IPS DF 19.7 (cell line): ENCODE measurements at regions not wholly inside any gene's neighbourhood (a gene's known extent, or its start where the extent isn't known, plus 50 kb on each side); places are given as distances from the start of the nearest gene placed in this dataset.
"Not testable (repeated sequence)": the region's sequence is repeated elsewhere in the genome, so short reads cannot be mapped to it uniquely, and the experiment has no call there.

Experiments
- DNase-seq: peaks from one replicate; pipeline ENCODE4 v3.0.0-alpha.2; 2013; ENCODE audit warnings: low read depth, low spot score

- DNase-seq = no peak
Measured at GRCh38 chr21:31536138-31536537, 123.4 kb upstream of the SOD1 start.

- DNase-seq = no peak
Measured at GRCh38 chr21:31531967-31532366, 127.5 kb upstream of the SOD1 start.

GRCh38 chr21:31530897-31531705, 128.4 kb upstream of the SOD1 start:
- no peak for DNase-seq

GRCh38 chr21:31530364-31530763, 129.1 kb upstream of the SOD1 start:
- DNase-seq = no peak

- no peak for DNase-seq
Measured at GRCh38 chr21:31529406-31529805, 130.1 kb upstream of the SOD1 start.

- no peak for DNase-seq
Measured at GRCh38 chr21:31526040-31526439, 133.5 kb upstream of the SOD1 start.

- DNase-seq = no peak
Measured at GRCh38 chr21:31524140-31524539, 135.4 kb upstream of the SOD1 start.

- DNase-seq = no peak
Measured at GRCh38 chr21:31521515-31521914, 138.0 kb upstream of the SOD1 start.

GRCh38 chr21:31520561-31521098, 138.9 kb upstream of the SOD1 start:
- no peak for DNase-seq

- no peak for DNase-seq
Measured at GRCh38 chr21:31518580-31518979, 140.9 kb upstream of the SOD1 start.

- DNase-seq = no peak
Measured at GRCh38 chr21:31517664-31518414, 141.7 kb upstream of the SOD1 start.

- DNase-seq = no peak
Measured at GRCh38 chr21:31515253-31515652, 144.2 kb upstream of the SOD1 start.

GRCh38 chr21:31514598-31514997, 144.9 kb upstream of the SOD1 start:
- DNase-seq = no peak

GRCh38 chr21:31513541-31513940, 146.0 kb upstream of the SOD1 start:
- DNase-seq = not testable (repeated sequence)

GRCh38 chr21:31511999-31512398, 147.5 kb upstream of the SOD1 start:
- DNase-seq = not testable (repeated sequence)

GRCh38 chr21:31511258-31511657, 148.2 kb upstream of the SOD1 start:
- no peak for DNase-seq

- no peak for DNase-seq
Measured at GRCh38 chr21:31509194-31510017, 150.1 kb upstream of the SOD1 start.

- no peak for DNase-seq
Measured at GRCh38 chr21:31505975-31506374, 153.5 kb upstream of the SOD1 start.

- no peak for DNase-seq
Measured at GRCh38 chr21:31503939-31504338, 155.6 kb upstream of the SOD1 start.

GRCh38 chr21:31503467-31503866, 156.0 kb upstream of the SOD1 start:
- DNase-seq = no peak

- DNase-seq = no peak
Measured at GRCh38 chr21:31502537-31503143, 156.9 kb upstream of the SOD1 start.
